ENCODE measurements at regions not wholly inside any gene's neighbourhood (a gene's known extent, or its start where the extent isn't known, plus 50 kb on each side); places are given as distances from the start of the nearest gene placed in this dataset.

DNA sequence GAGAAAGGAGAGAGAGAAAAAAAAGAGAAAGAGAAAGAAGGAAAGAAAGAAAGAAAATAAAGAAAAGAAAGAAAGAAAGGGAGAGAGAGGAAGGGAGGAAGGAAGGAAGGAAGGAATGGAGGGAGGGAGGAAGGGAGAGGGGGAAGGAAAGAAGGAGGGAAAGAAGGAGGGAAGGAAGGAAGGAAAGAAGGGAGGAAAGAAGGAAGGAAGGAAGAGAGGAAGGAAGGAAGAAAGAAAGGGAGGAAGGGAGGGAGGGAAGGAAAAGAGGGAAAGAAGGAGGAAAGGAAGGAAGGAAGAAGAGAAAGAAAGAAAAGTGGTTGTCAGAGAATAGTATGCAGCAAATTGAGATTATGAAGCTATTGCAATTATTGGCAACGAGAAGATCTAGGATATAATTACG is 49.9 kb upstream of the NIPBL start:
- no peak overlapping the region for H3K4me3 Mint-ChIP-seq

More for the DNA sequence above, 49.9 kb upstream of the NIPBL start:
- TF ChIP-seq POLR2AphosphoS5 (IDR thresholded peaks at IDR 0.05; ENCODE audit: low read depth) (no peak), JUNB (IDR thresholded peaks at IDR 0.05; ENCODE audit: unreplicated experiment) (no peak), ZNF331 (CRISPR knock-in tag; IDR thresholded peaks at IDR 0.05; ENCODE audit: low read depth) (no peak), EZH2phosphoT487 (IDR thresholded peaks at IDR 0.05; ENCODE audit: unreplicated experiment) (no peak), CREB1 (CRISPR knock-in tag; IDR thresholded peaks at IDR 0.05; ENCODE audit: low read depth) (no peak)
- TF ChIP-seq, protein P1, sequence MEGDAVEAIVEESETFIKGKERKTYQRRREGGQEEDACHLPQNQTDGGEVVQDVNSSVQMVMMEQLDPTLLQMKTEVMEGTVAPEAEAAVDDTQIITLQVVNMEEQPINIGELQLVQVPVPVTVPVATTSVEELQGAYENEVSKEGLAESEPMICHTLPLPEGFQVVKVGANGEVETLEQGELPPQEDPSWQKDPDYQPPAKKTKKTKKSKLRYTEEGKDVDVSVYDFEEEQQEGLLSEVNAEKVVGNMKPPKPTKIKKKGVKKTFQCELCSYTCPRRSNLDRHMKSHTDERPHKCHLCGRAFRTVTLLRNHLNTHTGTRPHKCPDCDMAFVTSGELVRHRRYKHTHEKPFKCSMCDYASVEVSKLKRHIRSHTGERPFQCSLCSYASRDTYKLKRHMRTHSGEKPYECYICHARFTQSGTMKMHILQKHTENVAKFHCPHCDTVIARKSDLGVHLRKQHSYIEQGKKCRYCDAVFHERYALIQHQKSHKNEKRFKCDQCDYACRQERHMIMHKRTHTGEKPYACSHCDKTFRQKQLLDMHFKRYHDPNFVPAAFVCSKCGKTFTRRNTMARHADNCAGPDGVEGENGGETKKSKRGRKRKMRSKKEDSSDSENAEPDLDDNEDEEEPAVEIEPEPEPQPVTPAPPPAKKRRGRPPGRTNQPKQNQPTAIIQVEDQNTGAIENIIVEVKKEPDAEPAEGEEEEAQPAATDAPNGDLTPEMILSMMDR (conservative IDR thresholded peaks at IDR 0.05; ENCODE audit: low read depth in 2 of 2) = no peak
- TF ChIP-seq, protein P2, sequence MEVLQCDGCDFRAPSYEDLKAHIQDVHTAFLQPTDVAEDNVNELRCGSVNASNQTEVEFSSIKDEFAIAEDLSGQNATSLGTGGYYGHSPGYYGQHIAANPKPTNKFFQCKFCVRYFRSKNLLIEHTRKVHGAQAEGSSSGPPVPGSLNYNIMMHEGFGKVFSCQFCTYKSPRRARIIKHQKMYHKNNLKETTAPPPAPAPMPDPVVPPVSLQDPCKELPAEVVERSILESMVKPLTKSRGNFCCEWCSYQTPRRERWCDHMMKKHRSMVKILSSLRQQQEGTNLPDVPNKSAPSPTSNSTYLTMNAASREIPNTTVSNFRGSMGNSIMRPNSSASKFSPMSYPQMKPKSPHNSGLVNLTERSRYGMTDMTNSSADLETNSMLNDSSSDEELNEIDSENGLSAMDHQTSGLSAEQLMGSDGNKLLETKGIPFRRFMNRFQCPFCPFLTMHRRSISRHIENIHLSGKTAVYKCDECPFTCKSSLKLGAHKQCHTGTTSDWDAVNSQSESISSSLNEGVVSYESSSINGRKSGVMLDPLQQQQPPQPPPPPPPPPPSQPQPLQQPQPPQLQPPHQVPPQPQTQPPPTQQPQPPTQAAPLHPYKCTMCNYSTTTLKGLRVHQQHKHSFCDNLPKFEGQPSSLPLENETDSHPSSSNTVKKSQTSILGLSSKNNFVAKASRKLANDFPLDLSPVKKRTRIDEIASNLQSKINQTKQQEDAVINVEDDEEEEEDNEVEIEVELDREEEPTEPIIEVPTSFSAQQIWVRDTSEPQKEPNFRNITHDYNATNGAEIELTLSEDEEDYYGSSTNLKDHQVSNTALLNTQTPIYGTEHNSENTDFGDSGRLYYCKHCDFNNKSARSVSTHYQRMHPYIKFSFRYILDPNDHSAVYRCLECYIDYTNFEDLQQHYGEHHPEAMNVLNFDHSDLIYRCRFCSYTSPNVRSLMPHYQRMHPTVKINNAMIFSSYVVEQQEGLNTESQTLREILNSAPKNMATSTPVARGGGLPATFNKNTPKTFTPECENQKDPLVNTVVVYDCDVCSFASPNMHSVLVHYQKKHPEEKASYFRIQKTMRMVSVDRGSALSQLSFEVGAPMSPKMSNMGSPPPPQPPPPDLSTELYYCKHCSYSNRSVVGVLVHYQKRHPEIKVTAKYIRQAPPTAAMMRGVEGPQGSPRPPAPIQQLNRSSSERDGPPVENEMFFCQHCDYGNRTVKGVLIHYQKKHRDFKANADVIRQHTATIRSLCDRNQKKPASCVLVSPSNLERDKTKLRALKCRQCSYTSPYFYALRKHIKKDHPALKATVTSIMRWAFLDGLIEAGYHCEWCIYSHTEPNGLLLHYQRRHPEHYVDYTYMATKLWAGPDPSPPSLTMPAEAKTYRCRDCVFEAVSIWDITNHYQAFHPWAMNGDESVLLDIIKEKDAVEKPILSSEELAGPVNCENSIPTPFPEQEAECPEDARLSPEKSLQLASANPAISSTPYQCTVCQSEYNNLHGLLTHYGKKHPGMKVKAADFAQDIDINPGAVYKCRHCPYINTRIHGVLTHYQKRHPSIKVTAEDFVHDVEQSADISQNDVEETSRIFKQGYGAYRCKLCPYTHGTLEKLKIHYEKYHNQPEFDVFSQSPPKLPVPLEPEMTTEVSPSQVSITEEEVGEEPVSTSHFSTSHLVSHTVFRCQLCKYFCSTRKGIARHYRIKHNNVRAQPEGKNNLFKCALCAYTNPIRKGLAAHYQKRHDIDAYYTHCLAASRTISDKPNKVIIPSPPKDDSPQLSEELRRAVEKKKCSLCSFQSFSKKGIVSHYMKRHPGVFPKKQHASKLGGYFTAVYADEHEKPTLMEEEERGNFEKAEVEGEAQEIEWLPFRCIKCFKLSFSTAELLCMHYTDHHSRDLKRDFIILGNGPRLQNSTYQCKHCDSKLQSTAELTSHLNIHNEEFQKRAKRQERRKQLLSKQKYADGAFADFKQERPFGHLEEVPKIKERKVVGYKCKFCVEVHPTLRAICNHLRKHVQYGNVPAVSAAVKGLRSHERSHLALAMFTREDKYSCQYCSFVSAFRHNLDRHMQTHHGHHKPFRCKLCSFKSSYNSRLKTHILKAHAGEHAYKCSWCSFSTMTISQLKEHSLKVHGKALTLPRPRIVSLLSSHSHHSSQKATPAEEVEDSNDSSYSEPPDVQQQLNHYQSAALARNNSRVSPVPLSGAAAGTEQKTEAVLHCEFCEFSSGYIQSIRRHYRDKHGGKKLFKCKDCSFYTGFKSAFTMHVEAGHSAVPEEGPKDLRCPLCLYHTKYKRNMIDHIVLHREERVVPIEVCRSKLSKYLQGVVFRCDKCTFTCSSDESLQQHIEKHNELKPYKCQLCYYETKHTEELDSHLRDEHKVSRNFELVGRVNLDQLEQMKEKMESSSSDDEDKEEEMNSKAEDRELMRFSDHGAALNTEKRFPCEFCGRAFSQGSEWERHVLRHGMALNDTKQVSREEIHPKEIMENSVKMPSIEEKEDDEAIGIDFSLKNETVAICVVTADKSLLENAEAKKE (CRISPR knock-in tag; IDR thresholded peaks at IDR 0.05) = no peak
- TF ChIP-seq, protein P3, sequence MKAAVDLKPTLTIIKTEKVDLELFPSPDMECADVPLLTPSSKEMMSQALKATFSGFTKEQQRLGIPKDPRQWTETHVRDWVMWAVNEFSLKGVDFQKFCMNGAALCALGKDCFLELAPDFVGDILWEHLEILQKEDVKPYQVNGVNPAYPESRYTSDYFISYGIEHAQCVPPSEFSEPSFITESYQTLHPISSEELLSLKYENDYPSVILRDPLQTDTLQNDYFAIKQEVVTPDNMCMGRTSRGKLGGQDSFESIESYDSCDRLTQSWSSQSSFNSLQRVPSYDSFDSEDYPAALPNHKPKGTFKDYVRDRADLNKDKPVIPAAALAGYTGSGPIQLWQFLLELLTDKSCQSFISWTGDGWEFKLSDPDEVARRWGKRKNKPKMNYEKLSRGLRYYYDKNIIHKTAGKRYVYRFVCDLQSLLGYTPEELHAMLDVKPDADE (IDR thresholded peaks at IDR 0.05) = no peak
- Histone ChIP-seq H3K27ac (ENCODE audit: low read depth) (no peak overlapping the region), H3K36me3 (ENCODE audit: insufficient read depth) (no peaks in the 10 kb centered on the region), H3K4me3 (no peak overlapping the region), H3K4me1 (ENCODE audit: insufficient read depth) (no peaks in the 10 kb centered on the region), H3K4me2 (no peak overlapping the region), H3K9me2 (ENCODE audit: insufficient read depth) (no peaks in the 10 kb centered on the region), H3K79me2 (replicated peaks; ENCODE audit: insufficient read depth) (no peaks in the 10 kb centered on the region), H3F3A (replicated peaks; ENCODE audit: low read depth) (no peaks in the 10 kb centered on the region), H2AFZ (no peak overlapping the region), H4K20me1 (replicated peaks; ENCODE audit: insufficient read depth) (no peaks in the 10 kb centered on the region), H3K27me3 (ENCODE audit: insufficient read depth) (no peaks in the 10 kb centered on the region)
- ATAC-seq (no peak), DNase-seq (ENCODE audit: low spot score) (no peak)
- Mint-ChIP-seq H3K4me1 (no peaks in the 10 kb centered on the region), H3K36me3 (ENCODE audit: low read depth) (no peaks in the 10 kb centered on the region), H3K9me3 (no peaks in the 10 kb centered on the region), H3K27ac (no peak overlapping the region), H3K27me3 (ENCODE audit: insufficient read depth, low read depth, poor library complexity) (no peaks in the 10 kb centered on the region)
